ENCODE measurements at regions not wholly inside any gene's neighbourhood (a gene's known extent, or its start where the extent isn't known, plus 50 kb on each side); places are given as distances from the start of the nearest gene placed in this dataset.

DNA sequence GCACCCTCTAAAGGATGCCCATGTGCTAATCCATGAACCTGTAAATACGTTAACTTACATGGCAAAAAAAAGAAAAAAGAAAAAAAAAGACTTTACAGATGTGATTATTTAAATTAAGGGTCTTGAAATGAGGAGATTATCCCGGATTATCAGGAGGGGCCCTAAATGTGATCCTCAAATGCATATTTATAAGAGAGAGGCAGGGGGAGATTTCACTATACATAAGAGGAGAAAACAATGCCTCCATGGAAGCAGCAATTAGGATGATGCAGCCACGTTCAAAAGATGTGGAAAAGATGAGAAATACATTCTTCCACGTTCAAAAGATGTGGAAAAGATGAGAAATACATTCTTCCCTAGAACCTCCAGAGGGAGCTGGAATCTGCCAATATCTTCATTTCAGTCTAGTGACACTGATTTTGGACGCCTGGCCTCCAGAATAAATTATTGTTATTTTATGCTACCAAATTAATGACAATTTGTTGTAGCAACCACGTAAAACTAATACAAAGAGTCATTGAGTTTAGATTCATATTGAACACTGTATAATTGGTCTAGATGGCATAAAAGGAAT is 328.4 kb upstream of the GNAI1 start:
- TF ChIP-seq CTCF (IDR thresholded peaks at IDR 0.05) (peak in 2 of 4 donors; percentile 20 to 21), POLR2A (IDR thresholded peaks at IDR 0.05) (no peak)

All from right lobe of liver (tissue), 4 donors.